Transverse colon (tissue), 4 donors: ENCODE measurements at regions not wholly inside any gene's neighbourhood (a gene's known extent, or its start where the extent isn't known, plus 50 kb on each side); places are given as distances from the start of the nearest gene placed in this dataset.
"Not testable (repeated sequence)": the region's sequence is repeated elsewhere in the genome, so short reads cannot be mapped to it uniquely, and the experiment has no call there.

Source experiments
- DNase-seq: peaks from one replicate; pipeline ENCODE4 v3.0.0-alpha.2; 2019
- H3K27ac ChIP-seq, 4 donors: fragments of 200-600 bp; sonication (generic); 2 replicates each; pipeline ENCODE4 v1.5.1; 2016 to 2018; ENCODE audit warnings: inconsistent platforms in 4 of 4
- H3K27me3 ChIP-seq: fragments of 200-600 bp; sonication (generic); 2 replicates; pipeline ENCODE4 v1.5.1; 2017; ENCODE audit warnings: inconsistent platforms
- H3K36me3 ChIP-seq, 4 donors: fragments of 200-600 bp; sonication (generic); 2 replicates each; pipeline ENCODE4 v1.5.1; 2017 to 2019; ENCODE audit warnings: inconsistent platforms in 4 of 4
- H3K4me1 ChIP-seq, 4 donors: fragments of 200-600 bp; sonication (generic); 2 replicates each; pipeline ENCODE4 v1.5.1; 2017 to 2020; ENCODE audit warnings: inconsistent platforms in 4 of 4
- H3K4me3 ChIP-seq, 4 donors: fragments of 200-600 bp; sonication (generic); 1 replicate in 1 of 4; 2 replicates in 3 of 4; pipeline versions ENCODE4 v1.5.1 to v1.6.1; 2017 to 2019; ENCODE audit warnings: inconsistent platforms in 4 of 4
- H3K9me3 ChIP-seq, 2 donors: fragments of 200-600 bp; sonication (generic); 2 replicates each; pipeline ENCODE4 v1.5.1; 2017 to 2019; ENCODE audit warnings: inconsistent platforms in 2 of 2
- CTCF ChIP-seq, 5 experiments: fragments of 200-600 bp in 3 of 5; fragments of 450-650 bp in 2 of 5; sonication (generic) in 3 of 5; IDR thresholded peaks; 1 replicate in 2 of 5; 2 replicates in 3 of 5; pipeline ENCODE4 v1.5.1; 2016 to 2017; ENCODE audit warnings: antibody characterized with exemption in 5 of 5, inconsistent platforms in 3 of 5, mild to moderate bottlenecking in 2 of 5, moderate library complexity in 1 of 5
- EP300 ChIP-seq: sonication (generic); formaldehyde crosslinking; IDR thresholded peaks from one replicate; pipeline ENCODE4 v1.6.1; 2017; ENCODE audit warnings: antibody characterized with exemption, low read depth
- POLR2A ChIP-seq: fragments of 450-650 bp; IDR thresholded peaks from one replicate; pipeline ENCODE4 v1.6.1; 2016; ENCODE audit warnings: antibody characterized with exemption, mild to moderate bottlenecking, moderate library complexity
- POLR2AphosphoS5 ChIP-seq, 3 donors: sonication (generic); formaldehyde crosslinking; IDR thresholded peaks; one replicate each; pipeline ENCODE4 v1.6.1; 2016; ENCODE audit warnings: antibody characterized with exemption in 3 of 3
- WGBS, 2 donors: methylation state at CpG; one replicate each; pipeline ENCODE4 v1.1.5; 2018; ENCODE audit warnings: low coverage in 1 of 2; 5-methylcytosine and 5-hydroxymethylcytosine counted together
- in situ Hi-C, 4 donors: fragments of 200-750 bp; cut with MboI; loops; one replicate each; pipeline versions ENCODE4 v1.15.0 to v1.15.1; 2017; ENCODE audit warnings: low sequenced_read_pairs in 3 of 4, low pct_ligation_motif_present in 1 of 4, low pct_unique_long_range_greater_than_20kb in 1 of 4
- intact Hi-C: fragments of 100-400 bp; cut with DNase I; formaldehyde crosslinking; loops from one replicate; pipeline ENCODE4 v1.15.1; 2023; ENCODE audit warnings: low total_unique reads

- H3K27ac ChIP-seq = no peak overlapping the region
- TF ChIP-seq CTCF (IDR thresholded peaks at IDR 0.05) (no peak), POLR2AphosphoS5 (IDR thresholded peaks at IDR 0.05) (no peak)
- WGBS, 2 donors = 55 to 60% methylated on average over 5 of the region's 5 CpGs
- intact Hi-C loops = no loop called here
- in situ Hi-C loops = no loop called here
- no peak overlapping the region for H3K4me3 ChIP-seq
- no peaks in the 10 kb centered on the region for H3K27me3 ChIP-seq
- H3K4me1 ChIP-seq = no peaks in the 10 kb centered on the region
- no peaks in the 10 kb centered on the region for H3K36me3 ChIP-seq
- H3K9me3 ChIP-seq = no peaks in the 10 kb centered on the region
- no peak for DNase-seq
Measured at GRCh38 chr10:62980687-62981086, 152.4 kb upstream of the NRBF2 start.

DNA sequence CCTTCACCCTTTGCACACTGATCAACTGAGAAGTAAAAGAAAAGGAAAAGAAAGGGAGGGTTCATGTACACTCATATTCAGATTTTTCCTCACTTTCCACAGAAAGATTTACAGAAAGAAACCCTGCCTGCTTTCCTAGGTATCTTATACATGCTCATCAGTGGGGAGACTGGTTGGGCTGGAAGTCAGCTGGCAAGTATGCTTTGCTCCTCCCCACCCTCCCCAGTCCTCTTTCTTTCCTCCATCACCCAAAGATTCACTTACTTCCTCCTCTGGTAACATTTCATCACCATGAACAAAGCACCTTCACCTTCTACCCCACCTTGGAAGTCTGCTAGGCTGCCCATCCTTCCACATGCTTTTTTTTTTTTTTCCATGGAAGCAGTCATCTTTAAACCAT, 153.2 kb upstream of the NRBF2 start:
- intact Hi-C loops (no loop called here), in situ Hi-C loops (no loop called here)
- Histone ChIP-seq H3K9me3 (no peaks in the 10 kb centered on the region), H3K4me3 (no peak overlapping the region), H3K27me3 (no peaks in the 10 kb centered on the region), H3K27ac (no peak overlapping the region), H3K36me3 (no peaks in the 10 kb centered on the region), H3K4me1 (no peaks in the 10 kb centered on the region)
- no peak for TF ChIP-seq POLR2A
- no peak for TF ChIP-seq EP300
- no peak for TF ChIP-seq POLR2AphosphoS5 (IDR thresholded peaks at IDR 0.05)
- no peak for TF ChIP-seq CTCF (IDR thresholded peaks at IDR 0.05)
- no peak for DNase-seq

DNA sequence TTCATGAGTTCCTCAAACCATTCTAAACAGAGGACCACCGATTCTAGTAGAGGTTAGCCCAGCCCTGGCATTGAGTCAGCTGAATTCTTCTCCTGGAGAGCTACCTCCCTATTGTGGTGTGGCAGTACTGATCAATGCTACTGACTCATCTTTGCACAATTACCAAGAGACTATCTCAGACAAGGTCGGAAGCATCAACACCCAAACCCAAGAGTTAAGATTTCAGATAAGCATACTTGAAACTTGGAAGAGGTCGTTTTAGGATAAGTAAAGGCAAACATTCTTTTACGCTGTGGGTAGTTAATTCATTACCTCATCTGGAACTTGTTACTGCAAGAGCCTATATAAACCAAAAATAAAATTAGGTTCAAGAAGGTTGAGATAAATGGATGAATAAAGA, 154.6 kb upstream of the NRBF2 start:
- H3K27ac ChIP-seq = no peak overlapping the region
- intact Hi-C loops = no loop called here
- TF ChIP-seq EP300 = no peak
- no peak for TF ChIP-seq POLR2A
- TF ChIP-seq POLR2AphosphoS5 (IDR thresholded peaks at IDR 0.05) = no peak
- TF ChIP-seq CTCF (IDR thresholded peaks at IDR 0.05) = no peak
- 63 to 70% methylated on average over 1 to 4 of the region's 4 CpGs for WGBS, 2 donors
- no peaks in the 10 kb centered on the region for H3K9me3 ChIP-seq
- no peaks in the 10 kb centered on the region for H3K4me1 ChIP-seq
- DNase-seq = no peak
- H3K4me3 ChIP-seq = no peak overlapping the region
- H3K27me3 ChIP-seq = no peaks in the 10 kb centered on the region
- no peaks in the 10 kb centered on the region for H3K36me3 ChIP-seq
- in situ Hi-C loops = no loop called here

DNA sequence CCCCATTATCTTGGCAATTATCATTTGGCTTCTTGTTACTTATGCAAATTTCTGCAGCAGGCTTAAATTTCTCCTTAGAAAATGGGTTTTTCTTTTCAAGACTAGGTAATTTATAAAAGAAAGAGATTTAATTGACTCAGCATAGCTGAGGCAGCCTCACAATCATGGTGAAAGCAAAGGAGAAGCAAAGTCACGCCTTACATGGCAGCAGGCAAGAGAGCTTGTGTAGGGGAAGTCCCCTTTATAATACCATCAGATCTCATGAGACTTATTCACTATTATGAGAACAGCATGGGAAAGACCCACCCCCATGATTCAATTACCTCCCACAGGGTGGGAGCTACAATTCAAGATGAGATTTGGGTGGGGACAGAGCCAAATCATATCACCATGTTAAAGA, 158.3 kb upstream of the NRBF2 start:
- intact Hi-C loops, H3K27me3 ChIP-seq, DNase-seq, H3K4me3 ChIP-seq, H3K27ac ChIP-seq, H3K36me3 ChIP-seq, H3K4me1 ChIP-seq, H3K9me3 ChIP-seq, in situ Hi-C loops: not testable (repeated sequence)
- 88 to 100% methylated on average over 1 of the region's 1 CpG for WGBS, 2 donors

GRCh38 chr10:62972103-62972502, 155.9 kb upstream of the EGR2 start:
- H3K9me3 ChIP-seq = no peaks in the 10 kb centered on the region
- H3K4me3 ChIP-seq = no peak overlapping the region
- intact Hi-C loops (no loop called here), in situ Hi-C loops (no loop called here)
- H3K27me3 ChIP-seq = no peaks in the 10 kb centered on the region
- TF ChIP-seq EP300 (no peak), CTCF (IDR thresholded peaks at IDR 0.05) (no peak), POLR2A (no peak), POLR2AphosphoS5 (IDR thresholded peaks at IDR 0.05) (no peak)
- H3K36me3 ChIP-seq = no peaks in the 10 kb centered on the region
- no peak for DNase-seq
- H3K4me1 ChIP-seq = no peaks in the 10 kb centered on the region
- H3K27ac ChIP-seq = no peak overlapping the region
